ENCODE measurements at regions not wholly inside any gene's neighbourhood (a gene's known extent, or its start where the extent isn't known, plus 50 kb on each side); places are given as distances from the start of the nearest gene placed in this dataset.

DNA sequence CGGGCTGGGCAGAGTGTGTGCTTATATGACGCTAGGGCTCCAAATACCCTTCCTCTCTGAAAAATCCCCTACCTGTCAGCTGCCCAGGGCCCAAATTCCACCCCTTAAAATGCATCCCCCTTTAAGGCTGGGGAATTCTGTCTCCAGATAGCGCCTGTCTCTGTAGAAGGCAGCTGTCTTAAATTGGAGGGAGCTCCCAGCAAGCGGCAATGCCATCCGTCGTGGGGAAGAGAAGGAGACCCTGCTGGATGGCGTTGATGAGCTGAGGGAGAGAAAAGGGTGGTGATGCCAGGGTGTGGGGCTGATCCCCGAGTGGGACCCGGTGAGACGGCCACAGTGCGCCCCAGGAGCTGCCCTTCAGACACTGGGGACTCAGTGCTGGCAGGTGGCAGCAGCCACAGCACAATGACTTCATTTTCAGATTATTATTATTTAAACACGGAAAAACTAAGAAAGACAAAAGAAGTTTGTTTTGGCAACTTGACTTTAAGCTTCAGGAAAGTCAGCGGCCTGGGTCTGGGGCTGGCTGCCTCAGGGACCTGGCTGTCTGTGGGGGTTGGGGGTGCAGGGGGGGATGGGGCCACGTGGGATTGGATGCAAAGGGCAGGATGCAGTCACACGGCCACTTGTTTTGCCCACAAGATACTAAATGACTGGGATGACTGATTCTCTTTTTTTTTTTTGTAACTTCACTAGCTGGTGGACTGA lies 152.8 kb downstream of the TFCP2L1 start:
- H3K4me2 ChIP-seq (ENCODE audit: low read length): no peak overlapping the region
- no peaks in the 10 kb centered on the region for H3K9me3 Mint-ChIP-seq (ENCODE audit: unreplicated experiment)
- no peaks in the 10 kb centered on the region for H3K4me1 Mint-ChIP-seq (ENCODE audit: low read depth, unreplicated experiment)
- H3K4me3 ChIP-seq (ENCODE audit: insufficient read depth, low read depth, low read length): no peak overlapping the region
- no peak overlapping the region for H3K27ac ChIP-seq (ENCODE audit: low read depth, low read length)
- peaks cover 32% of the 10 kb centered on the region for H3K27me3 Mint-ChIP-seq (ENCODE audit: low read depth, unreplicated experiment)
- peaks cover 10% of the 10 kb centered on the region for H3K27me3 ChIP-seq (ENCODE audit: insufficient read depth, low read length)
- TF ChIP-seq, protein P1, sequence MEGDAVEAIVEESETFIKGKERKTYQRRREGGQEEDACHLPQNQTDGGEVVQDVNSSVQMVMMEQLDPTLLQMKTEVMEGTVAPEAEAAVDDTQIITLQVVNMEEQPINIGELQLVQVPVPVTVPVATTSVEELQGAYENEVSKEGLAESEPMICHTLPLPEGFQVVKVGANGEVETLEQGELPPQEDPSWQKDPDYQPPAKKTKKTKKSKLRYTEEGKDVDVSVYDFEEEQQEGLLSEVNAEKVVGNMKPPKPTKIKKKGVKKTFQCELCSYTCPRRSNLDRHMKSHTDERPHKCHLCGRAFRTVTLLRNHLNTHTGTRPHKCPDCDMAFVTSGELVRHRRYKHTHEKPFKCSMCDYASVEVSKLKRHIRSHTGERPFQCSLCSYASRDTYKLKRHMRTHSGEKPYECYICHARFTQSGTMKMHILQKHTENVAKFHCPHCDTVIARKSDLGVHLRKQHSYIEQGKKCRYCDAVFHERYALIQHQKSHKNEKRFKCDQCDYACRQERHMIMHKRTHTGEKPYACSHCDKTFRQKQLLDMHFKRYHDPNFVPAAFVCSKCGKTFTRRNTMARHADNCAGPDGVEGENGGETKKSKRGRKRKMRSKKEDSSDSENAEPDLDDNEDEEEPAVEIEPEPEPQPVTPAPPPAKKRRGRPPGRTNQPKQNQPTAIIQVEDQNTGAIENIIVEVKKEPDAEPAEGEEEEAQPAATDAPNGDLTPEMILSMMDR (IDR thresholded peaks at IDR 0.05; ENCODE audit: insufficient read depth, low read depth, low read length): no peak
- TF ChIP-seq EZH2 (IDR thresholded peaks at IDR 0.05; ENCODE audit: insufficient read depth, low read length): no peak
- no peaks in the 10 kb centered on the region for H3K36me3 ChIP-seq (ENCODE audit: insufficient read depth, low read length)
- no peaks in the 10 kb centered on the region for H4K20me1 ChIP-seq (ENCODE audit: insufficient read depth, low read length)
- H3K27ac Mint-ChIP-seq (ENCODE audit: unreplicated experiment): no peak overlapping the region
- FAIRE-seq (no peak), DNase-seq (ENCODE audit: low read depth) (no peak)
- H3K36me3 Mint-ChIP-seq (ENCODE audit: low read depth, unreplicated experiment): no peaks in the 10 kb centered on the region
- no peaks in the 10 kb centered on the region for H3K79me2 ChIP-seq (ENCODE audit: insufficient read depth, low read length)
- no peak overlapping the region for H3K4me3 Mint-ChIP-seq (ENCODE audit: unreplicated experiment)
- no peaks in the 10 kb centered on the region for H3K4me1 ChIP-seq (ENCODE audit: insufficient read depth, low read length)
- H3K9ac ChIP-seq (ENCODE audit: low read length): no peak overlapping the region
- no peaks in the 10 kb centered on the region for H3K9me3 ChIP-seq (ENCODE audit: insufficient read depth, low read depth, low read length)
- H2AFZ ChIP-seq (ENCODE audit: low read depth, low read length): no peak overlapping the region

DNA sequence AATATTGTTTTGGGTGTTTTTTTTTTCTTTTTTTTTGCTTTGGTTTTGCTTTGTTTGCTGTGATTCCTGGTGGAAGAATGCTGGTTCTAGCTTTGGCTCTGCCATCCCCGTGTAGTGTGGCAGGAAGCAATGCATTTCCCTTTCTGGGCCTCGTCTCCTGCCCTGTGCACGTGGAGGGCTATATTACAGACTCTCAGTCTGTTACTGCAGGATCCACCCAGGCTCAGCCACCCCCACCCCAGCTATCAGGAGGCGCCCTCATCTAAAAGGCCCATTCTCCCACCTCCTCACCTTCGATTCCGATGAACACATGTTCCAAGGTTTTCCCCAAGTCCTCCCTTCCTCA lies 152.3 kb downstream of the TFCP2L1 start:
- Histone ChIP-seq H3K4me2 (ENCODE audit: low read length) (no peak overlapping the region), H3K27me3 (ENCODE audit: insufficient read depth, low read length) (peaks cover 10% of the 10 kb centered on the region), H3K9ac (ENCODE audit: low read length) (no peak overlapping the region), H3K4me1 (ENCODE audit: insufficient read depth, low read length) (no peaks in the 10 kb centered on the region), H3K4me3 (ENCODE audit: insufficient read depth, low read depth, low read length) (no peak overlapping the region), H3K9me3 (ENCODE audit: insufficient read depth, low read depth, low read length) (no peaks in the 10 kb centered on the region), H3K27ac (ENCODE audit: low read depth, low read length) (no peak overlapping the region), H2AFZ (ENCODE audit: low read depth, low read length) (no peak overlapping the region), H4K20me1 (ENCODE audit: insufficient read depth, low read length) (no peaks in the 10 kb centered on the region), H3K79me2 (ENCODE audit: insufficient read depth, low read length) (no peaks in the 10 kb centered on the region), H3K36me3 (ENCODE audit: insufficient read depth, low read length) (no peaks in the 10 kb centered on the region)
- H3K27ac Mint-ChIP-seq (ENCODE audit: unreplicated experiment): no peak overlapping the region
- no peak overlapping the region for H3K4me3 Mint-ChIP-seq (ENCODE audit: unreplicated experiment)
- no peaks in the 10 kb centered on the region for H3K9me3 Mint-ChIP-seq (ENCODE audit: unreplicated experiment)
- H3K4me1 Mint-ChIP-seq (ENCODE audit: low read depth, unreplicated experiment): no peaks in the 10 kb centered on the region
- peaks cover 32% of the 10 kb centered on the region for H3K27me3 Mint-ChIP-seq (ENCODE audit: low read depth, unreplicated experiment)
- DNase-seq (ENCODE audit: low read depth) (no peak), FAIRE-seq (no peak)
- TF ChIP-seq, protein P1 (IDR thresholded peaks at IDR 0.05; ENCODE audit: insufficient read depth, low read depth, low read length): no peak
- no peak for TF ChIP-seq EZH2 (IDR thresholded peaks at IDR 0.05; ENCODE audit: insufficient read depth, low read length)
- H3K36me3 Mint-ChIP-seq (ENCODE audit: low read depth, unreplicated experiment): no peaks in the 10 kb centered on the region

DNA sequence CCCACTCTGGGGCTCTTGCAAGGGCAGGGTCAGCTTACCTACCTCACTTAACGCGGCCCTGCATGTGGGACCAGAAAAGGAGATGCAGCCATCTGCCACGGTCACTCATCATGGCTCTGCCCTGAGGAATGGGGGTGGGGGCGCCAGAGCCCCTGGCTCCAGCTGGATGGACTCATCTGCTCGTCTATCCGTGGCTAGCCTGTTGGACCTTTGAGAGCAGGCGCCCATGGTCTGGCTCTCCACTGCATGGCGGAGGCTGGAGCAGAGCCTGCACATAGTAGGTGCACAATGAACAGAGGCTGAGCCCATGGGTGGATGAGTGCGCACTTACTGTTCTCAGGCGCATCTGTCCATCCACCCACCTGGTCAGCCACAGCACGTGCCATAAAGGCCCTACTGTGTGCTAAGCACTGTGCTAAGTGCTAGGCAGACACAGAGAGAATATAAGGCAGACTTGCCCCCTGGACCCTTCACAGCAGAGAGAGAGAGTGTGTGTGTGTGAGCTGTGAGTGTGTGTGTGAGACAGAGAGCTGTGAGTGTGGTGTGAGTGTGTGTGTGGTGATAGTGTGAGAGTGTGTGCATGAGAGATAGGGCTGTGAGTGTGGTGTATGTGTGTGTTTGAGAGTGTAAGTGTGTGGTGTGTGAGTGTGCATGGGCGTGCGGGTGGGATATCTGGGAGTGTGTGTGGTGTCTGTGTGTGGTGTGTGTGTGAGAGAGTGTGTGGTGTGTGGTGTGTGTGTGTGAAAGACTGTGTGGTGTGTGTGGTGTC lies 151.3 kb downstream of the TFCP2L1 start:
- Histone ChIP-seq H2AFZ (ENCODE audit: low read depth, low read length) (no peak overlapping the region), H3K79me2 (ENCODE audit: insufficient read depth, low read length) (no peaks in the 10 kb centered on the region), H3K9ac (ENCODE audit: low read length) (no peak overlapping the region), H3K27ac (ENCODE audit: low read depth, low read length) (no peak overlapping the region), H3K36me3 (ENCODE audit: insufficient read depth, low read length) (no peaks in the 10 kb centered on the region), H3K4me2 (ENCODE audit: low read length) (no peak overlapping the region), H3K4me3 (ENCODE audit: insufficient read depth, low read depth, low read length) (no peak overlapping the region), H3K4me1 (ENCODE audit: insufficient read depth, low read length) (no peaks in the 10 kb centered on the region), H4K20me1 (ENCODE audit: insufficient read depth, low read length) (no peaks in the 10 kb centered on the region), H3K27me3 (ENCODE audit: insufficient read depth, low read length) (peaks cover 8% of the 10 kb centered on the region), H3K9me3 (ENCODE audit: insufficient read depth, low read depth, low read length) (no peaks in the 10 kb centered on the region)
- FAIRE-seq: no peak
- Mint-ChIP-seq H3K36me3 (ENCODE audit: low read depth, unreplicated experiment) (no peaks in the 10 kb centered on the region), H3K4me3 (ENCODE audit: unreplicated experiment) (no peak overlapping the region), H3K27ac (ENCODE audit: unreplicated experiment) (no peak overlapping the region), H3K27me3 (ENCODE audit: low read depth, unreplicated experiment) (peaks cover 32% of the 10 kb centered on the region), H3K9me3 (ENCODE audit: unreplicated experiment) (no peaks in the 10 kb centered on the region), H3K4me1 (ENCODE audit: low read depth, unreplicated experiment) (no peaks in the 10 kb centered on the region)
- no peak for DNase-seq (ENCODE audit: low read depth)
- no peak for TF ChIP-seq EZH2 (IDR thresholded peaks at IDR 0.05; ENCODE audit: insufficient read depth, low read length)
- TF ChIP-seq, protein P1 (IDR thresholded peaks at IDR 0.05; ENCODE audit: insufficient read depth, low read depth, low read length): no peak
